IMR-90 (cell line): ENCODE measurements at regions not wholly inside any gene's neighbourhood (a gene's known extent, or its start where the extent isn't known, plus 50 kb on each side); places are given as distances from the start of the nearest gene placed in this dataset.

ENCODE experiments used
- ATAC-seq: fragments of 200-7000 bp; cut with Tn5 transposase; 2 replicates; pipeline ENCODE4 v1.9.1; 2020; ENCODE audit warnings: low read depth, mild to moderate bottlenecking, moderate library complexity
- BruUV-seq: library from RNA; stranded (reverse); fragments of 400-500 nt; replicated peaks from 2 replicates; lab custom pipeline; 2021; lab: Mats Ljungman, UMichigan
- CTCF ChIA-PET: fragments of 300-600 bp; formaldehyde crosslinking; extraction: SDS; loops from one replicate; lab custom pipeline; 2021; ENCODE audit warnings: antibody characterized with exemption; lab: Yijun Ruan, JAX
- POLR2A ChIA-PET: fragments of 300-600 bp; sonication (Branson Sonifier 250); formaldehyde crosslinking; loops from one replicate; lab custom pipeline; 2022; ENCODE audit warnings: antibody characterized with exemption; ENCODE audit not compliant: unreplicated experiment; lab: Charles Lee
- DNase-seq: peaks from one replicate; pipeline ENCODE4 v3.0.0; 2013
- H2AFZ ChIP-seq: replicated peaks from 2 replicates; pipeline ENCODE3; 2013; ENCODE audit warnings: low read length, mild to moderate bottlenecking; ENCODE audit not compliant: poor library complexity
- H2AK5ac ChIP-seq: 2 replicates; pipeline ENCODE4 v1.6.1; 2013; ENCODE audit warnings: low read depth, low read length, inconsistent platforms
- H2AK9ac ChIP-seq: replicated peaks from 2 replicates; pipeline ENCODE3; 2013; ENCODE audit warnings: mild to moderate bottlenecking, low read depth, low read length, moderate library complexity; ENCODE audit not compliant: poor library complexity
- H2BK120ac ChIP-seq: 2 replicates; pipeline ENCODE4 v1.6.1; 2013; ENCODE audit warnings: low read depth, low read length, inconsistent platforms
- H2BK15ac ChIP-seq: 3 replicates; pipeline ENCODE4 v1.6.1; 2013; ENCODE audit warnings: low read depth, low read length, inconsistent platforms
- H2BK20ac ChIP-seq: 2 replicates; pipeline ENCODE4 v1.6.1; 2013; ENCODE audit warnings: low read depth, mild to moderate bottlenecking, inconsistent platforms, low read length, moderate library complexity
- H2BK5ac ChIP-seq: 2 replicates; pipeline ENCODE4 v1.6.1; 2013; ENCODE audit warnings: mild to moderate bottlenecking, low read depth, low read length, inconsistent platforms; ENCODE audit not compliant: poor library complexity, severe bottlenecking
- H3K14ac ChIP-seq: replicated peaks from 2 replicates; pipeline ENCODE4 v1.6.1; 2013; ENCODE audit warnings: low read depth, low read length, inconsistent platforms
- H3K18ac ChIP-seq: 2 replicates; pipeline ENCODE4 v1.6.1; 2013; ENCODE audit warnings: low read depth, low read length, control low read depth
- H3K23ac ChIP-seq: 2 replicates; pipeline ENCODE4 v1.6.1; 2013; ENCODE audit warnings: low read depth, low read length, inconsistent platforms
- H3K27ac ChIP-seq: 2 replicates; pipeline ENCODE4 v1.5.1; 2013; ENCODE audit warnings: mild to moderate bottlenecking, control low read depth, low read length; ENCODE audit not compliant: insufficient read depth
- H3K27me3 ChIP-seq: 2 replicates; pipeline ENCODE4 v1.6.1; 2013; ENCODE audit warnings: low read length; ENCODE audit not compliant: control insufficient read depth, insufficient read depth
- H3K36me3 ChIP-seq: 2 replicates; pipeline ENCODE4 v1.6.1; 2013; ENCODE audit warnings: low read length, mixed read lengths; ENCODE audit not compliant: control insufficient read depth, insufficient read depth
- H3K4ac ChIP-seq: 2 replicates; pipeline ENCODE4 v1.6.1; 2013; ENCODE audit warnings: low read depth, low read length, inconsistent platforms
- H3K4me1 ChIP-seq: 2 replicates; pipeline ENCODE4 v1.6.1; 2013; ENCODE audit warnings: low read length, mixed read lengths; ENCODE audit not compliant: control insufficient read depth, insufficient read depth
- H3K4me2 ChIP-seq: 2 replicates; pipeline ENCODE4 v1.6.1; 2013; ENCODE audit warnings: low read depth, mild to moderate bottlenecking, control low read depth, low read length, moderate library complexity
- H3K4me3 ChIP-seq: 2 replicates; pipeline ENCODE4 v1.5.1; 2013; ENCODE audit warnings: low read depth, mild to moderate bottlenecking, control low read depth, low read length, moderate library complexity; ENCODE audit not compliant: insufficient read depth
- H3K56ac ChIP-seq: 2 replicates; pipeline ENCODE4 v1.6.1; 2013; ENCODE audit warnings: low read length, inconsistent platforms; ENCODE audit not compliant: insufficient read depth; ENCODE audit errors: extremely low read depth
- H3K79me1 ChIP-seq, 2 experiments: 2 replicates each; pipeline ENCODE4 v1.6.1; 2013; ENCODE audit warnings: low read length in 2 of 2, inconsistent platforms in 1 of 2, low read depth in 1 of 2
- H3K9ac ChIP-seq: 2 replicates; pipeline ENCODE4 v1.6.1; 2013; ENCODE audit warnings: low read depth, low read length, control low read depth
- H3K9me1 ChIP-seq: 2 replicates; pipeline ENCODE4 v1.6.1; 2013; ENCODE audit warnings: low read length, inconsistent platforms; ENCODE audit not compliant: insufficient read depth
- H3K9me3 ChIP-seq: 2 replicates; pipeline ENCODE4 v1.6.1; 2013; ENCODE audit warnings: low read length; ENCODE audit not compliant: control insufficient read depth, insufficient read depth
- H4K20me1 ChIP-seq: 2 replicates; pipeline ENCODE4 v1.6.1; 2013; ENCODE audit warnings: low read length, inconsistent platforms; ENCODE audit not compliant: insufficient read depth
- H4K5ac ChIP-seq: 2 replicates; pipeline ENCODE4 v1.6.1; 2013; ENCODE audit warnings: mild to moderate bottlenecking, low read depth, low read length, control low read depth
- H4K8ac ChIP-seq, 2 experiments: 2 replicates each; pipeline ENCODE4 v1.6.1; 2013; ENCODE audit warnings: low read depth in 2 of 2, low read length in 2 of 2, control low read depth in 1 of 2, inconsistent platforms in 1 of 2
- H4K91ac ChIP-seq: 2 replicates; pipeline ENCODE4 v1.6.1; 2013; ENCODE audit warnings: low read depth, low read length, inconsistent platforms; ENCODE audit not compliant: insufficient read depth
- BHLHE40 ChIP-seq: fragments of 150-350 bp; IDR thresholded peaks from 2 replicates; pipeline ENCODE4 v1.6.1; 2016; ENCODE audit warnings: mild to moderate bottlenecking, low read depth, low read length
- CEBPB ChIP-seq: IDR thresholded peaks from 2 replicates; pipeline ENCODE4 v1.6.1; 2012; ENCODE audit warnings: low read depth, low read length, improper control_type of control experiment
- CHD1 ChIP-seq: IDR thresholded peaks from 2 replicates; pipeline ENCODE4 v1.6.1; 2012; ENCODE audit warnings: low read depth, low read length, improper control_type of control experiment
- CTCF ChIP-seq: conservative IDR thresholded peaks from 2 replicates; pipeline ENCODE4 v1.5.1; 2012; ENCODE audit warnings: mild to moderate bottlenecking, low read depth, low read length, improper control_type of control experiment
- ELK1 ChIP-seq: fragments of 150-350 bp; IDR thresholded peaks from 2 replicates; pipeline ENCODE4 v1.6.1; 2016; ENCODE audit warnings: low read depth, mild to moderate bottlenecking, low read length, moderate library complexity, borderline replicate concordance
- FOS ChIP-seq: fragments of 150-350 bp; IDR thresholded peaks from 2 replicates; pipeline ENCODE4 v1.6.1; 2016; ENCODE audit warnings: low read depth, low read length
- MAFK ChIP-seq: IDR thresholded peaks from 2 replicates; pipeline ENCODE4 v1.6.1; 2012; ENCODE audit warnings: low read depth, low read length, improper control_type of control experiment
- MAZ ChIP-seq: IDR thresholded peaks from 2 replicates; pipeline ENCODE4 v1.6.1; 2012; ENCODE audit warnings: low read depth, mild to moderate bottlenecking, low read length, improper control_type of control experiment, moderate library complexity, borderline replicate concordance
- MXI1 ChIP-seq: IDR thresholded peaks from 2 replicates; pipeline ENCODE4 v1.6.1; 2012; ENCODE audit warnings: low read depth, mild to moderate bottlenecking, low read length, moderate library complexity, borderline replicate concordance
- NFE2L2 ChIP-seq: fragments of 150-350 bp; IDR thresholded peaks from 2 replicates; pipeline ENCODE4 v1.6.1; 2016; ENCODE audit warnings: low read depth, mild to moderate bottlenecking, low read length
- POLR2A ChIP-seq: IDR thresholded peaks from 2 replicates; pipeline ENCODE4 v1.6.1; 2012; ENCODE audit warnings: mild to moderate bottlenecking, low read depth, low read length
- RAD21 ChIP-seq: IDR thresholded peaks from 2 replicates; pipeline ENCODE4 v1.6.1; 2012; ENCODE audit warnings: low read length, improper control_type of control experiment
- RCOR1 ChIP-seq: IDR thresholded peaks from 2 replicates; pipeline ENCODE4 v1.6.1; 2012; ENCODE audit warnings: mild to moderate bottlenecking, low read length, improper control_type of control experiment; ENCODE audit not compliant: insufficient replicate concordance
- RFX5 ChIP-seq: IDR thresholded peaks from 2 replicates; pipeline ENCODE4 v1.8.0; 2012; ENCODE audit warnings: low read depth, mild to moderate bottlenecking, low read length, moderate library complexity
- SMC3 ChIP-seq: fragments of 150-350 bp; IDR thresholded peaks from 2 replicates; pipeline ENCODE4 v1.6.1; 2016; ENCODE audit warnings: low read depth, mild to moderate bottlenecking, antibody characterized with exemption, low read length, moderate library complexity
- USF2 ChIP-seq: fragments of 150-350 bp; IDR thresholded peaks from 2 replicates; pipeline ENCODE4 v1.6.1; 2017; ENCODE audit warnings: mild to moderate bottlenecking, antibody characterized with exemption, low read length, low read depth
- WGBS, 2 experiments: methylation state at CpG; one replicate each; pipeline versions ENCODE4 v1.1.5 to v1.1.7; 2013; ENCODE audit warnings: missing lambda C conversion rate in 2 of 2; ENCODE audit not compliant: insufficient read length in 1 of 2; ENCODE audit errors: extremely low coverage in 2 of 2; 5-methylcytosine and 5-hydroxymethylcytosine counted together
- dilution Hi-C: fragments of 300-500 bp; cut with HindIII; formaldehyde crosslinking; loops from one replicate; pipeline ENCODE4 v1.14.3; 2018; ENCODE audit warnings: low sequenced_read_pairs; ENCODE audit not compliant: unreplicated experiment
- in situ Hi-C: fragments of 300-500 bp; cut with MboI; formaldehyde crosslinking; loops from 3 replicates; pipeline ENCODE4 v1.14.3; 2019; ENCODE audit warnings: low sequenced_read_pairs, inconsistent platforms, mixed read lengths
- intact Hi-C: fragments of 100-400 bp; cut with micrococcal nuclease; formaldehyde crosslinking; loops from 2 replicates; pipeline ENCODE4 v1.10.0; 2022

GRCh38 chr3:77917225-77917624 lies 877.3 kb downstream of the ROBO2 start:
- Histone ChIP-seq H3K4me1 (no peaks in the 10 kb centered on the region), H4K91ac (no peak overlapping the region), H3K36me3 (no peaks in the 10 kb centered on the region), H2AK9ac (no peak overlapping the region), H3K18ac (no peak overlapping the region), H3K4me3 (no peak overlapping the region), H4K5ac (no peak overlapping the region), H3K9ac (no peak overlapping the region), H3K27me3 (no peaks in the 10 kb centered on the region), H3K56ac (no peak overlapping the region), H4K8ac (no peak overlapping the region), H2AK5ac (no peak overlapping the region), H3K79me1 (no peaks in the 10 kb centered on the region), H2BK15ac (no peak overlapping the region), H3K4me2 (no peak overlapping the region), H3K27ac (no peak overlapping the region), H3K14ac (no peak overlapping the region), H2AFZ (no peak overlapping the region), H2BK20ac (no peak overlapping the region), H2BK120ac (no peak overlapping the region), H3K9me3 (peaks cover 3% of the 10 kb centered on the region; the same call in 1 of the 2 replicates), H4K20me1 (no peaks in the 10 kb centered on the region), H3K23ac (no peak overlapping the region), H3K4ac (no peak overlapping the region), H3K9me1 (no peaks in the 10 kb centered on the region), H2BK5ac (no peak overlapping the region)
- POLR2A ChIA-PET, result no interaction called here
- DNase-seq (no peak), ATAC-seq (no peak)
- TF ChIP-seq CEBPB, result no peak
- no peak for TF ChIP-seq CTCF
- no peak for TF ChIP-seq MAFK
- TF ChIP-seq CHD1, result no peak
- TF ChIP-seq RAD21, result no peak
- TF ChIP-seq USF2, result no peak
- no peak for TF ChIP-seq RFX5
- TF ChIP-seq BHLHE40, result no peak
- no peak for TF ChIP-seq FOS
- TF ChIP-seq RCOR1, result no peak
- no peak for TF ChIP-seq POLR2A
- no peak for TF ChIP-seq NFE2L2
- no peak for TF ChIP-seq ELK1
- TF ChIP-seq SMC3, result no peak
- no peak for TF ChIP-seq MXI1
- no peak for TF ChIP-seq MAZ
- no CpG with 5 or more reads among the region's 2 CpGs for WGBS, 2 experiments
- CTCF ChIA-PET, result no interaction called here
- in situ Hi-C loops, result no loop called here
- no TSS peak for BruUV-seq
- intact Hi-C loops, result no loop called here
- dilution Hi-C loops, result no loop called here
